SK-N-MC (cell line): ENCODE measurements at regions not wholly inside any gene's neighbourhood (a gene's known extent, or its start where the extent isn't known, plus 50 kb on each side); places are given as distances from the start of the nearest gene placed in this dataset.
"Not testable (repeated sequence)": the region's sequence is repeated elsewhere in the genome, so short reads cannot be mapped to it uniquely, and the experiment has no call there.

ENCODE experiments used
- EZH2 ChIP-seq: fragments of 200-600 bp; sonication (generic); IDR thresholded peaks from one replicate; pipeline ENCODE4 v1.6.1; 2017; ENCODE audit warnings: antibody characterized with exemption
- FOXP2 ChIP-seq: optimal IDR thresholded peaks from 2 replicates; pipeline ENCODE3; 2011; ENCODE audit warnings: mild to moderate bottlenecking, moderate library complexity; ENCODE audit not compliant: insufficient read depth; ENCODE audit errors: extremely low read length, control extremely low read depth
- POLR2AphosphoS5 ChIP-seq: IDR thresholded peaks from 2 replicates; pipeline ENCODE4 v1.6.1; 2012; ENCODE audit warnings: mild to moderate bottlenecking, low read depth, low read length, borderline replicate concordance

GRCh38 chr16:46392930-46393722, 228.1 kb downstream of the SHCBP1 start:
- TF ChIP-seq EZH2, POLR2AphosphoS5, FOXP2: not testable (repeated sequence)
